Suprapubic skin (tissue), 3 donors: ENCODE measurements at regions not wholly inside any gene's neighbourhood (a gene's known extent, or its start where the extent isn't known, plus 50 kb on each side); places are given as distances from the start of the nearest gene placed in this dataset.

ENCODE experiments used
- POLR2A ChIP-seq, 2 donors: fragments of 450-650 bp; IDR thresholded peaks; one replicate each; pipeline ENCODE4 v1.6.1; 2017; ENCODE audit warnings: antibody characterized with exemption in 2 of 2, mild to moderate bottlenecking in 2 of 2, moderate library complexity in 2 of 2
- TF ChIP-seq, protein P1 (sequence below), 2 donors: fragments of 200-600 bp in 1 of 2; fragments of 450-650 bp in 1 of 2; sonication (generic) in 1 of 2; IDR thresholded peaks; one replicate each; pipeline ENCODE4 v1.5.1; 2016 to 2019; ENCODE audit warnings: antibody characterized with exemption in 2 of 2, mild to moderate bottlenecking in 1 of 2, moderate library complexity in 1 of 2

DNA sequence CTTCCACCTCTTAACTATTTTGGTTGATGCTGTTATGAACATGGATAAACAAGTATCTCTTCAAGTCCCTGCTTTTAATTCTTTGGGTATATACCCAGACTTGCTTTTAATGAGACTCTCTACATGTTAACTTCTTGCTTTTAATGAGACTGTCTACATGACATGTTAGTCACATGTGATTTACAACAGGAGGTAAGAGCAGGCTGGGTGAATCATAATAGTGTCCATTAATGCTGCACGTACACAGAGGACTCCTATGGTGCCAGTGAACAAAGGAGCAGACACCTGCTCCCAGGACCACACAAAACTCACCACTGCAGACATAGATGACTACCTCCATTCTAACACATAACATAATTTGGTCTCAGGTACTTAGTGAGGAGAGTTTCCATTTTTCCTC lies 273.4 kb upstream of the NSMCE3 start:
- TF ChIP-seq, protein P1, sequence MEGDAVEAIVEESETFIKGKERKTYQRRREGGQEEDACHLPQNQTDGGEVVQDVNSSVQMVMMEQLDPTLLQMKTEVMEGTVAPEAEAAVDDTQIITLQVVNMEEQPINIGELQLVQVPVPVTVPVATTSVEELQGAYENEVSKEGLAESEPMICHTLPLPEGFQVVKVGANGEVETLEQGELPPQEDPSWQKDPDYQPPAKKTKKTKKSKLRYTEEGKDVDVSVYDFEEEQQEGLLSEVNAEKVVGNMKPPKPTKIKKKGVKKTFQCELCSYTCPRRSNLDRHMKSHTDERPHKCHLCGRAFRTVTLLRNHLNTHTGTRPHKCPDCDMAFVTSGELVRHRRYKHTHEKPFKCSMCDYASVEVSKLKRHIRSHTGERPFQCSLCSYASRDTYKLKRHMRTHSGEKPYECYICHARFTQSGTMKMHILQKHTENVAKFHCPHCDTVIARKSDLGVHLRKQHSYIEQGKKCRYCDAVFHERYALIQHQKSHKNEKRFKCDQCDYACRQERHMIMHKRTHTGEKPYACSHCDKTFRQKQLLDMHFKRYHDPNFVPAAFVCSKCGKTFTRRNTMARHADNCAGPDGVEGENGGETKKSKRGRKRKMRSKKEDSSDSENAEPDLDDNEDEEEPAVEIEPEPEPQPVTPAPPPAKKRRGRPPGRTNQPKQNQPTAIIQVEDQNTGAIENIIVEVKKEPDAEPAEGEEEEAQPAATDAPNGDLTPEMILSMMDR (IDR thresholded peaks at IDR 0.05): no peak
- TF ChIP-seq POLR2A (IDR thresholded peaks at IDR 0.05): no peak
